ENCODE measurements at regions not wholly inside any gene's neighbourhood (a gene's known extent, or its start where the extent isn't known, plus 50 kb on each side); places are given as distances from the start of the nearest gene placed in this dataset.

- no peak for DNase-seq (ENCODE audit: low read depth)
Measured at GRCh38 chr11:105553025-105553424, 56.8 kb upstream of the GRIA4 start.

DNA sequence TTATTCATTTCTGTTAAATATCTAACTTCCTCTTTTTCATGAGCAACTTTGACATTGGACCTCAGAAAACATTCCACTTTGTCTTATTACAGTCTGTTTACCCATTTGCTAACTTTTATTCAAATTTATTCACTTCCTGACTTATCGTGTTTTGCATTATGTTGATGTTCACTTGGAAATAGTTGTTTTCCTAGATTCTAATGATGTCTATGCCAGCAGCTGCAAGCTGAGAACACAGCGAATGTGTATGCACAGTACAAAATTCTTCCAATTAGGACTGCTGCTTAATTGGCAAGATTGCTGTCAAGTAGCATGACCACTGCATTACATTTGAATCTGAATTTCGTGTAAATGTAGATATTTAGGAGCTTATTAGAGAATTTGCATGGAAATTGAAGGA lies 61.5 kb upstream of the GRIA4 start:
- no peak for DNase-seq (ENCODE audit: low read depth)

- no peak for DNase-seq (ENCODE audit: low read depth)
Measured at GRCh38 chr11:105538588-105538987, 71.3 kb upstream of the GRIA4 start.

GRCh38 chr11:105537531-105537930 lies 72.3 kb upstream of the GRIA4 start:
- no peak for DNase-seq (ENCODE audit: low read depth)

- DNase-seq (ENCODE audit: low read depth): no peak
Measured at GRCh38 chr11:105524286-105524685, 85.6 kb upstream of the GRIA4 start.

DNA sequence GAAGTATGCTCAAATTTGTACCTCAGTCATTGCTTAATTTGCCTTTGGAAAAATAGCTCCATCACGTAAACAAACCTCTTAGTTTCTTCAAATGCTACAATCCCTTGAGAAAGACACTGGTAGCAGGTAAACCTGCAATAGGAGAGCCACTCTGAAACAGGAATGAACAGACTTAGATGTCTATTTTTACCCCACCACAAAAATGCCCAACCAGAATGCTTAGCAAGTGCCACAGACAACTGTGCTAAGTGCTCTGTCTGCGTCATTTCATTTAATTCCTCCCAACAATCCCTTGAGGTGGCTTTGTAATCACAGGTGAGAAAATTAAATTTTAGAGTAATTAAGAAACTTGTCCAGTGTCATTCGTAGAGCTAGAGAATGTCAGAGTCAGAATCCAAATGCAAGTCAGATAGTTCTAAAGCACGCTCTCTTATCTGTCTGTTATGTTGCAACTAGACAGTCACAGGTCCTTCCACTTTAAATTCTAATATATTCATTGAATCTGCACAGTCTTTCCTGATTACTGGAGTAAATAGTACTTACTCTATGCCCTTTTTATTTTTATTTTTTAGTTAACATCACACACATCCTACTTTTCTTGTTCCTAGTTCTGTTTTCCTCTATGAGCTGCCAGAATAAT lies 89.0 kb upstream of the GRIA4 start:
- no peak for DNase-seq (ENCODE audit: low read depth)

- DNase-seq (ENCODE audit: low read depth): no peak
Measured at GRCh38 chr11:105507496-105508254, 102.2 kb upstream of the GRIA4 start.

DNA sequence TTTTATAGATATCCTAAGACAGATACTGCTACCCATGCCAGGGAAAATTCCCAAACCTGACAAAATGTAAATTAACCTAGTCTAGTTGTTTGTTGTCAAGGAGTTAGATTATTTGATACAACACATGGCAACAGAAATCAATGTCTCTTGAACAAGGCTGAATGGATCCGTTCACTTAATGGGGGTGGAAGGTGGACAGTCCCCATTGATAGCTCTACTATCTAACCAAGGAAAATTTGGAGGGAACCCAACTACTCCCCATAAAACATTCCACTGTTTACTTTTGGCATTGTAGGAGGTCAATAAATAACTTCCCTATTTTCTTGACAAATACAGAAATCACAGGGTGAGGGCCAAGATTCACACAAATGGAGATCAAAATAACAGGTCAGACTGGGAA lies 117.9 kb upstream of the GRIA4 start:
- DNase-seq (ENCODE audit: low read depth): no peak

DNA sequence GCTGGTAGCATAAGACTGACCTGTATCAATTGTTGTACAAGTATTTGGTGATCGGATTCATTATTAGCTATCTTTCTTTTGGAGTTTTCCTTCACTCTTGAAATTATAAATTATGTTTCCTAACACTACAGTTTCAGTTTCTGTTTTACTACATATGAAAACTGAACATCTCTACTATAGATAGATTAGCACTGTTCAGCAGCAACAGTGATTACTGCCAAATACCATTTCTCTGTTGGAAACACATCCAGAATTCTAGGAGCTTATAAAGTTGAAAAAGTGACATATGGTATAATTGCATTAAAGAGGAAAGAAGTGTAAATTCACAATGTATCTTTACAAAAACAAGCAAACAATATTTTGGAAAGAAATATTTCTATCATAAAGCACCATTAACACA lies 118.5 kb upstream of the GRIA4 start:
- DNase-seq (ENCODE audit: low read depth): no peak

GRCh38 chr11:105490333-105490732 lies 119.5 kb upstream of the GRIA4 start:
- no peak for DNase-seq (ENCODE audit: low read depth)

- no peak for DNase-seq (ENCODE audit: low read depth)
Measured at GRCh38 chr11:105489446-105489845, 120.4 kb upstream of the GRIA4 start.

DNA sequence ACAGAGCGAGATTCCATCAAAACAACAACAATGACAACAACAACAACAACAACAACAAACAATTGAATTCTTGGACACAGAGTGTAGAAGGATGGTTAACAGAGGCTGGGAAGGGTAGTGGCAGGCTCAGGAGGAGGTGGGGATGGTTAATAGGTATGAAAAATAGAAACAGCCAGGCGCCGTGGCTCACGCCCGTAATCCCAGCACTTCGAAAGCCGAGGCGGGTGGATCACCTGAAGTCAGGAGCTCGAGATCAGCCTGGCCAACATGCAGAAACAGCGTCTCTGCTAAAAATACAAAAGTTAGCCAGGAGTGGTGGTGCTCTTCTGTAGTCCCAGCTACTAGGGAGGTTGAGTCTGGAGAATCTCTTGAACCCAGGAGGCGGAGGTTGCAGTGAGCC lies 122.9 kb upstream of the GRIA4 start:
- DNase-seq (ENCODE audit: low read depth): no peak

- no peak for DNase-seq (ENCODE audit: low read depth)
Measured at GRCh38 chr11:105469931-105470330, 139.9 kb upstream of the GRIA4 start.

DNA sequence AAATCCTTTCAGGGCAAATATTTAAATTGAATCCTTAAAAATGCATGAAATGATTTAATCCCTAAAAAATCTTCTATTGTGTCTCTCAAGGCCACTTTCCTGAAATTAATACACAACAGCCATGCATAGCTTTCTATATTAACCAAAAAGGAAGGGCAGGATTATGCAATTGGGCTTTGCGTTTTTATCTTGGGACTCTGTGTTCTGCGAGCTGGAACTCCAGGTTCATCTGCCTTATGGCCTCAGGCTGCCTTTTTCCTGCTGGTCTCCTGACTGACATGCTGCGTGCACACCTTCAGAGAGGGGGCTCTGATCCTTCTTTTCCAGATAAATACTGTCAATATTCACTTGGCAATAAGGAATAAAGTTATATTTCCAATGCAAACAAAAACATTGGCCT lies 141.7 kb upstream of the GRIA4 start:
- DNase-seq (ENCODE audit: low read depth): no peak

- DNase-seq (ENCODE audit: low read depth): no peak
Measured at GRCh38 chr11:105466582-105467228, 143.2 kb upstream of the GRIA4 start.

GRCh38 chr11:105458071-105458470 lies 151.8 kb upstream of the GRIA4 start:
- no peak for DNase-seq (ENCODE audit: low read depth)

DNA sequence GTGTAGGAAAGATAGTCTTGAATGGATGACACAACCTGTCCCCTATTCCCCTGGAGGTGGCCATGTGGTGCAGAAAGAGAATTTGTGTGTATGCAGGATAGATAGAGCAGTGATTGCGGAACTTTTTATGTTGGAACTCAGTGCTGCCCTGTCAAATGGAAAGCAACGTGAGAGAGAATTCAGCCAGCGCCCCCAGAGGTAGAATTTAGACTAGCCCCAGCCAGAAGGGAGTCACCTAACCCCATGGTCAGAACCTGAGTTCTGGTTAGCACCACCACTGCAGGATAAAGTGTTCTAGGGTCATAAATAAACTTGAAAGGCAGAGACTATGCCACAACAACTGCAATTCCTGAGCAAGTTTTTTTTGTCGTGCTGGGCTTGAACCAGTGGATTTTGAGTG lies 152.9 kb upstream of the GRIA4 start:
- DNase-seq (ENCODE audit: low read depth): no peak

- no peak for DNase-seq (ENCODE audit: low read depth)
Measured at GRCh38 chr11:105449100-105449734, 160.7 kb upstream of the GRIA4 start.

GRCh38 chr11:105448703-105449079 lies 161.2 kb upstream of the GRIA4 start:
- no peak for DNase-seq (ENCODE audit: low read depth)

DNA sequence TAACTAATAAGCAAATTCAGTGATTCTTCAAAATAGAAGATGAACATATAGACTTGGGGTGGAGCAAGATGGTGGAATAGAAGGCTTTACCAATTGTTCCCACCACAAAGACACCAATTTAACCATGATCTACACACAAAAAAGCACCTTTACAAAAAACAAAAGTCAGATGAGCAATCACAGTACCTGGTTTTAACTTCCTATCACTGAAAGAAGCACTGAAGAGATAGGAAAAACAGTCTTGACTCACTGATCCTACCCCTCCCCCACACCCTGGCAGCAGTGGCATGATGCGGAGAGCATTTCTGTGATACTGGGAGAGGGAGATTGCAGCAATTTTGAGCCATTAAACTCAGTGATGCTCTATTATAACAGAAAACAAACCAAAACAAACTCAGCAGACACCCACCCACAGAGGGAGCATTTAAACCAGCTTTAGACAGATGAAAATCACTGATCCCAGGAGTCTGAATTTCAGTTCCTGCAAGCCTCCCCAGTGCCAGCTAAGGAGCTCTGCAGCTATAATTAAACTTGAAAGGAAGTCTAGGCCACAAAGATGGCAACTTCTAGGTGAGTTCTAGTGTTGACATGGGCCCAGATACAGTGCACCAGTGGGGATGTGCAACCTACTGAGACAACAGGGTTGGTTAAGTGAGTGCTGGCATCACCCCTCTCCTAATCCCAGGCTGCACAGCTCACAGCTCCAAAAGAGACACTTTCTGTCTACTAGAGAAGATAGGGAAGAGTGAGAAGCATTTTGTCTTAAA lies 161.8 kb upstream of the GRIA4 start:
- DNase-seq (ENCODE audit: low read depth): no peak

DNA sequence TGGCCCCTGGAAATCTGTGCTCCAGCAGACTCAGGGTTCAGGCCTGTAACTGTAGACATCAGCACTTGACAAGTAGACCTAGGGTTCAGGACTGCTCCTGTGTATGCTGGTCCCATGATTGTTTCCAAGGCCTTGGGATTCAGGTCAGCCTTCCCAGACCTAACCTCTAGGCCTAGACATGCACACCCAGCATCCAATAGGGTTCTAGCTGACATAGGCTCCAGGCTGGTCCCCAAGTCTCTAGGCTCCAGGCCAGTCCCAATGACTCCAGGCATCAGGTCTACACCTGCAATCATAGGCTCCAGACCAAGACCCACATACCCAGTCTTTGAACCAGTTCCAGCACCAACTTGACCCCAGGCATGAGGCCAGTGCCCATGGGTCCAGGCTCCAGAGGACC lies 166.2 kb upstream of the GRIA4 start:
- no peak for DNase-seq (ENCODE audit: low read depth)
